IPS-18a (cell line): ENCODE measurements at regions not wholly inside any gene's neighbourhood (a gene's known extent, or its start where the extent isn't known, plus 50 kb on each side); places are given as distances from the start of the nearest gene placed in this dataset.

ENCODE experiments used
- H3K27ac ChIP-seq: one replicate; pipeline ENCODE4 v1.5.1; 2013; ENCODE audit warnings: low read length
- H3K27me3 ChIP-seq: one replicate; pipeline ENCODE4 v1.6.1; 2013; ENCODE audit warnings: mild to moderate bottlenecking, low read length; ENCODE audit not compliant: control insufficient read depth, insufficient read depth
- H3K36me3 ChIP-seq: one replicate; pipeline ENCODE4 v1.6.1; 2013; ENCODE audit warnings: low read depth, low read length; ENCODE audit not compliant: control insufficient read depth
- H3K4me1 ChIP-seq: one replicate; pipeline ENCODE4 v1.6.1; 2013; ENCODE audit warnings: low read depth, low read length; ENCODE audit not compliant: control insufficient read depth
- H3K4me3 ChIP-seq: one replicate; pipeline ENCODE4 v1.5.1; 2013; ENCODE audit warnings: low read length
- H3K9ac ChIP-seq: one replicate; pipeline ENCODE4 v1.6.1; 2013; ENCODE audit warnings: mild to moderate bottlenecking, low read length, moderate library complexity
- H3K9me3 ChIP-seq: one replicate; pipeline ENCODE4 v1.6.1; 2013; ENCODE audit warnings: low read depth, low read length; ENCODE audit not compliant: control insufficient read depth

DNA sequence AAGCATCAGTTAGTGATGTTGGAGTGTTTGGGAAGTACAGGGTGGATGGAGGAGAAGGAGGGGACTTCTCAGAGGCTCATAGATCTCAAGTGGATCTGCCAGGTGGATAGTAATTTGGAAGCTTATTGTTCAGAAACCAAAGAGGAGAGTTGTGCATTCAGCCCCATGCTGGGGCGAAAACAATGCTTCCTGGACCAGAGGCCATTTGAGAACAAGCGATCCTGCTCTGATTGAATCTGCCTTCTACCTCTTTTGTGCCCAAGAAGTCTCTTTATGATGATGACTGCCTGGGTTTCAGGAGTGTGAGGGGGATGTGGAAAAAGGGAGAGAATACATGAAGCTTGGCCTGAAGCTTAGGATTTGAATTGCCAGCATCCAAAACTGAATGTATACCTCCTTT lies 110.8 kb upstream of the SRRM4 start:
- H3K4me1 ChIP-seq: peaks cover 14% of the 10 kb centered on the region
- H3K4me3 ChIP-seq: no peak overlapping the region
- H3K36me3 ChIP-seq: no peaks in the 10 kb centered on the region
- no peak overlapping the region for H3K9ac ChIP-seq
- H3K9me3 ChIP-seq: no peaks in the 10 kb centered on the region
- H3K27ac ChIP-seq: no peak overlapping the region
- H3K27me3 ChIP-seq: no peaks in the 10 kb centered on the region

DNA sequence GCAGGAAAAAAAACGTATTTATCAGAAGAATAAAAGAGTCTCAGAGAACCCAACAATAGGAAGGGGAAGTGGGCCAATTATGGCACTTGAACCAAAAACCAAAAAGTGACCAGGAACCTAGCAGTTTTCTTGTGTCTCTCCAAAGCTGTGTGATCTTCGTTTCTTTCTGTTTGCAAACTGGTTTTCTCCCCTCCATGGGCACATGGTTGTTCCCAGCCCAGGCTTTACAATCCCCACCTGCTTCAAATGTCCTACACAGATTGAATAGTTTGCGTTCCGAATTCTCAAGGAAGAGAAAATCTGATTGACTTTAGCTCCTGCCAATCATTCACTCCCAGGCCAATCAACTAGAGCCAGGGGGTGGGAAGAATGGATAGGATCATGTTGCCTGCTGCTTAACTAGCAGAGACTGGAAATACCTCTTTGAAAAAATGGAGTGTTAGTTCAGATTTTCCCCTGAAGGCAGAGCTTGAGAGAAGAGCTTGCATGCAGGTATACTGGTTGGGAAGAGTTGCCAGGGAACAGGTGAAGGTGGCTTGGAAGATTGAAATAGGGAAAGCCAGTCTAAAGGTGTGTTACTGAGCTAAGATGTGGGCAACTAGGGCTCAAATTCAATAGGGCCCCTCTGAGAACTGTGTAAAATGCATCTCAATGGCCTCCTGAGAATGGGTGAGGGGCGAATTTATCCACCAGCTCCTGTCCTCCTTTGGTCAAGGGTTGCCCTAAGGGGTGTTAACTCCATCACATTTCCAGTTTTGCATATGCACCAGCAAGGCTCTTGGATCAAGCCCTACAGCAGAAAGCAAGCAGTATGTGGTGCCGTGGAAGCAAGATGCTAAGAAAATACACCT lies 106.4 kb upstream of the SRRM4 start:
- H3K9ac ChIP-seq: peak overlapping the region; percentile 2
- peak overlapping the region; percentile 43 for H3K4me3 ChIP-seq
- no peaks in the 10 kb centered on the region for H3K36me3 ChIP-seq

DNA sequence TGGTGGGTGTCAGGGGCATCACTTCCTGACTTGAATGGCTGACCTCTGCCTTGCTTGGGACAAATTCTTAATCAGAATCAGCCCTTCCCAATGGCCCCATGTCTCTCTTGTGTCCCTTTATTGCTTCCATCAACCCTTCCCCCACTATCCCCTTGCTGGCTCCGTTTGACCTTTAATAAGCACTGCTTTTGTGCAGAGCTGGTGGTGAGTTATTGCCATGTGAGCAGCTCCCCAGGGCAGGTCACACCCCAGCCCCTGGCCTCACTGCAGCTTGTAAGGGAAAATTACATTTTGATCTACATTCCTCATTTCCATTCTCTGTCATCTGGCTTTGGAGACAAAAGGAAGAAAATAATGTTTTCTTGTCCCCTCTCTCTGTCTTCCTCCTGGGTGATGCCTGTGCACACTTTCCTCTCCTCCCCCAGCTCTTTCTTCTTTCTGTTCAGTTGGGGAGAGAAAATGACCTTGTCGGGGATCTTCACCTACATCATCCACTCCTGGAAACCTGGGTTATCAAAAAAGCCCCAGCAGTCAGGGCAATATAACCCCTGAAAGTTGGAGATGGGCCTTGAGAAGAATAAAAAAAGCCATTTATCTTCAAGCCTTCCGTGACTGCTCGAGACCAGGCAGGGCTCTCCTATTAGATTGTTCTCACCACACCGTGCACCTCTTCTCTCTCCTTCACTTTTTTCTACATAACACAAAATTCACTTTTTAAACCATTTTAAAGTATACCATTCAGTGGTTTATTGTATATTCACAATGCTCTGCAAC lies 100.4 kb upstream of the SRRM4 start:
- H3K4me3 ChIP-seq: no peak overlapping the region
- no peak overlapping the region for H3K27ac ChIP-seq
- no peaks in the 10 kb centered on the region for H3K27me3 ChIP-seq
- H3K9me3 ChIP-seq: no peaks in the 10 kb centered on the region
- H3K36me3 ChIP-seq: no peaks in the 10 kb centered on the region
- peaks cover 15% of the 10 kb centered on the region for H3K4me1 ChIP-seq
- no peak overlapping the region for H3K9ac ChIP-seq

More for the DNA sequence above, 106.4 kb upstream of the SRRM4 start:
- Histone ChIP-seq H3K27ac (no peak overlapping the region), H3K27me3 (no peaks in the 10 kb centered on the region), H3K9me3 (no peaks in the 10 kb centered on the region), H3K4me1 (peaks cover 26% of the 10 kb centered on the region)

DNA sequence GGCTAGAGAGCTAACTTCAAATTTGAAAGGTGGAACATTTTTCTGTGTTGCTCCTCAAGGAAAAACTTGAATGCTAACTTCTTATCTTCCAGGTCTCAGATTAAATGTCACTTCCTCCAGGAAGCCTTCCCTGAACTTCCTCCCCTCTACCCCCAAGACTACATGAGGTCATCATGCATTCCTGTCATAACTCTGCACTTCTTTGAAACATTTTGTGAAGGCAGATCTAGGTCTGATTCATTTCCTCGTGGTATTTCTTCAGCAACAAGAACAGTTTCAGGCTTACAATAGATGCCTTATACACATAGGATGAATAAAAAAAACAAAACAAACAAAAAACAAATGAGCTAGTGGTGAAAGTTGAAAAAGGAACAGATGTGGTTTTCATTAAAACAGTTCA lies 97.1 kb upstream of the SRRM4 start:
- no peak overlapping the region for H3K4me3 ChIP-seq
- H3K27me3 ChIP-seq: no peaks in the 10 kb centered on the region
- H3K27ac ChIP-seq: no peak overlapping the region
- H3K9ac ChIP-seq: no peak overlapping the region
- peaks cover 7% of the 10 kb centered on the region for H3K4me1 ChIP-seq
- no peaks in the 10 kb centered on the region for H3K36me3 ChIP-seq
- no peaks in the 10 kb centered on the region for H3K9me3 ChIP-seq

DNA sequence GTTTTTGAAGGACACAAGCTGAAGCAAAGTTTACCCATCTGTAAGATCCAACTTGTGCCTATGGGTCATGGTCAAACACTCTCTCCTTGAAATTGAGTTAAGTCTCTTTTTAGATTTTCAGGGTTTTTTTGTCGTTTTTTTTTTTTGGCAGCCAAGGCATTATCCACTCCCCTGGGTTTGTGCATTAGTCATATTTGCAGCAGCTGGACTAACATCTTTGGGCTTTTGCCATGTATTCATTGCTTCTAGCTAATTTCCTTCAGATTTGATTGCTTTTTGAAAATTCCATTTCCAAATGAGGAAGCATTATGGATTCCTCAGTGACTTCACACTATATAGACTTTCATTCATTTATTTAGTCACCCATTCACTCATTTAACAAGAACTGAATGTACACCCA lies 80.3 kb upstream of the SRRM4 start:
- no peaks in the 10 kb centered on the region for H3K36me3 ChIP-seq
- no peak overlapping the region for H3K27ac ChIP-seq
- no peak overlapping the region for H3K4me3 ChIP-seq
- no peak overlapping the region for H3K9ac ChIP-seq
- H3K27me3 ChIP-seq: no peaks in the 10 kb centered on the region
- no peaks in the 10 kb centered on the region for H3K9me3 ChIP-seq
- H3K4me1 ChIP-seq: no peaks in the 10 kb centered on the region

DNA sequence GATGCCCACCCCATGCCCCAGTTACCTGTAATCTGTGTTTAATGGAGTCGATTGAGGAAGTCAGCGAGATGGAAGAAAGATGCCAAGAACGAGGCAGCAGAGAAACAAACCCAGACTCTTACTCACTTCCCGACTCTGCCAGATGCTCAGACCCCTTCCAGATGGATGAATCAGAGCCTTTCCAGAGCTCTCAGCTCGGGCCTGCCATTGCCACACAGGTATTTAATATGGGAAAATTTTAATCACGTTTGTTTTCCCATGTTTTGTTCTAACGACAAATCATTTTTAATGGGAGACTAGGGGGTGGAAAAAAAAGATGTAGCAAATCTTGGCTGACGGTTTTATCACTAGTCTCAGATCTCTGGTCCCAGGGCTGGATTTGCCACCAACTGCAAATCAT lies 72.5 kb upstream of the SRRM4 start:
- no peaks in the 10 kb centered on the region for H3K27me3 ChIP-seq
- H3K27ac ChIP-seq: no peak overlapping the region
- H3K4me1 ChIP-seq: no peaks in the 10 kb centered on the region
- no peaks in the 10 kb centered on the region for H3K36me3 ChIP-seq
- no peak overlapping the region for H3K9ac ChIP-seq
- H3K4me3 ChIP-seq: no peak overlapping the region
- H3K9me3 ChIP-seq: no peaks in the 10 kb centered on the region

DNA sequence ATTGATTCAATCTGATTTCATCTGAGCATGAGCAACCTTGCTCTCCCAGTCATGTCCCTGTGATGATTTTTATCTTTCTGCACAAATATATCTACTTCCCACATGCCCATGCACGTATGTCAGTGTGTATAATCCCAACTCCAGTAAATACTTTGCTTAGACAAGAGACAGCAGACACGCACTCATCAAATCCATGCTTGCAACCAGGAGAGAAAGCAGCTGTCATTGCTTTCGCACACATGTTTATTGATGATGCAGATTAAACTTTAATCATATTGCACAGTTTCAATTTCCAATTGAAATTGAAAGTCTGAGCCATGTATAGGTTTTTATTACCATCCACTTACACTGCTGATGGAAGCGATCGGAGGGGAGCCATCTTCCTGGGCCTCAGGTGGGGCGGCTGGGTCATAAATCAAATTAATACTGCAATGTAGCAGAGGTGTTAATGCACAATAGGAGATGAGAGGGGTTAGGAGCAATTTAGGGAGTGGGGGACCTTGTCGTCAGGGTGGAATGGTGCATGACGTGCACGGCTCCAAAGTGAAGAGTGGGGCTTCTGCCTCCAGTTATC lies 68.6 kb upstream of the SRRM4 start:
- H3K9me3 ChIP-seq: no peaks in the 10 kb centered on the region
- H3K4me3 ChIP-seq: no peak overlapping the region
- no peaks in the 10 kb centered on the region for H3K4me1 ChIP-seq
- H3K9ac ChIP-seq: no peak overlapping the region
- H3K36me3 ChIP-seq: no peaks in the 10 kb centered on the region
- H3K27ac ChIP-seq: no peak overlapping the region
- no peaks in the 10 kb centered on the region for H3K27me3 ChIP-seq

DNA sequence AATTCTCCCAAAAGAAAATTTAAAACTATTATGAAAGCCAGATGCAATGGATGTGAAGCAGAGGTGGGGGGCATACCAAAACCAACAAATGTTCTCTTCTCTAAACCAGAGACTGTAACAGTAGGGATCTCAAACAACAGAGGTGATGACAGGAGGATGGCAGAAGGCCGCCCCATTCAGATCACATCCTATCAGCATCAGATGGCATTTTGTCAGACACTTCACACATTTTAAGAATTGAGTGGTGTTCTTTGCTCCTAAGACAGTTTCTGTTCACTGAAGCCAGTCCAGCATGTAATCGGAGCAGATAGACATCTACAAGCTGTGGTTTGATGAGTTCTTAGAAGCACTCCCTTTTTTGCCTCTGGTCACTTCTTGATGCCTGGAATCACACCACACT lies 59.6 kb upstream of the SRRM4 start:
- H3K27ac ChIP-seq: no peak overlapping the region
- no peak overlapping the region for H3K4me3 ChIP-seq
- H3K4me1 ChIP-seq: no peaks in the 10 kb centered on the region
- no peaks in the 10 kb centered on the region for H3K36me3 ChIP-seq
- no peak overlapping the region for H3K9ac ChIP-seq
- no peaks in the 10 kb centered on the region for H3K9me3 ChIP-seq
- H3K27me3 ChIP-seq: no peaks in the 10 kb centered on the region

DNA sequence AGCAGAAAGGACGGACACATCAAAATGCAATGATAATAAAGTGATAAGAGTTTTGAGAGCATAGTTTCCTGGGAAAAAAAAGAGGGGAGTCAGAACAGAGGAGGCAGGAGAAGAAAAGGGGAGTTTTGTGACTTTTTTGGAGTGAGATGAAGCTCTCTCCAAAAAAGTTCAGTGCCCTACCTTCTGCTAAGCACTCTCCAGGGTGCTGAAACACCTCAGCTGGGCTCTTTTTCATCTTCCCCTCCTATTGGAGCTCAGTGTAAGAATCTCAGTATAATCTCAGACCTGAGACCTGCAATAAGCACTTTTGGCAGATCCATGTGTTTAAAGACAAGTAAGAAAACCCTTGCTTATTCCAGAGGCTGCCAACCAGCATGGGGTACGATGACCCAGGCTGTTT lies 58.9 kb upstream of the SRRM4 start:
- no peaks in the 10 kb centered on the region for H3K9me3 ChIP-seq
- H3K27me3 ChIP-seq: no peaks in the 10 kb centered on the region
- no peak overlapping the region for H3K4me3 ChIP-seq
- no peaks in the 10 kb centered on the region for H3K4me1 ChIP-seq
- H3K36me3 ChIP-seq: no peaks in the 10 kb centered on the region
- H3K9ac ChIP-seq: no peak overlapping the region
- no peak overlapping the region for H3K27ac ChIP-seq

DNA sequence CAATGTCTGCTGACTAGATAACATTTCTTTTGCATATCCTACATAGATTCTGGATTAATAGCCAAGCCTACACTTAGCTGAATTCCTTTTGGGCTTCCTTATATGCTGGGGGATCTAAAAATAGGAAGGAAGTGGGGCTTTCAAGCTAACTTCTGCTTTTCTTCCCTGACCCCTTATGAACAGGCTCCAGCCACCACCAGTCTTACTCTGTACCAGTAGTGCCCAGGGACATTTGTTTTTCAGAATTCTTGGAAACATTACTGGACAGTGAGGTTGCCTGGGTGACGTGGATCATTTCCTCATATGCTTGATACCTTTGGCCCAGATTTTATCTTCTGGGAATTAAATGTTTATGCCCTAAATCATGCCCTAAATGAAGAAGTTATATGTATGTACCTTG lies 55.9 kb upstream of the SRRM4 start:
- H3K27me3 ChIP-seq: no peaks in the 10 kb centered on the region
- no peaks in the 10 kb centered on the region for H3K36me3 ChIP-seq
- no peak overlapping the region for H3K9ac ChIP-seq
- no peaks in the 10 kb centered on the region for H3K9me3 ChIP-seq
- no peak overlapping the region for H3K27ac ChIP-seq
- no peaks in the 10 kb centered on the region for H3K4me1 ChIP-seq
- no peak overlapping the region for H3K4me3 ChIP-seq

DNA sequence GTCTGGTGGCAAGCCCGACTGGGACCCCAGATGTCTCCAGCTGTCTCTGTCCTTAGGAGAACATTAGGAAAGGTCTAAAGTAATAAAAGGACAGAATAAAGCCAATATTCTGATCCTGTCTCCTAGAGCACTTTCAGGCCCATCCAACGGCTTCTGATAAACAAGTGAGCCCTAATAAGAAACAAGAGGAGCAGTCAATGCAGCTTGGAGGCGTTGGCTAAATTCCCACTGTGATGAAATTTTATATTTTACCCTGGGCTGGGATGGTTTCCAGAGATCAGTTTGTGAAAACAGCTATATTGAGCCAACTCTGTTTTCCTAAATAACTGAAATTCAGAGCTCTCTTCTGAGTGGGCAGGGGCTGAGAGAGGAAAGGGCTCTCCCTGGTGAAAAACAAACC lies 55.5 kb upstream of the SRRM4 start:
- Histone ChIP-seq H3K4me1 (no peaks in the 10 kb centered on the region), H3K4me3 (no peak overlapping the region), H3K27me3 (no peaks in the 10 kb centered on the region), H3K9ac (no peak overlapping the region), H3K36me3 (no peaks in the 10 kb centered on the region), H3K9me3 (no peaks in the 10 kb centered on the region), H3K27ac (no peak overlapping the region)
